NCI-H2227 (cell line): ENCODE measurements at regions not wholly inside any gene's neighbourhood (a gene's known extent, or its start where the extent isn't known, plus 50 kb on each side); places are given as distances from the start of the nearest gene placed in this dataset.

Source experiments
- DNase-seq: peaks from one replicate; lab custom pipeline; 2025; ENCODE audit not compliant: unreplicated experiment; lab: John Stamatoyannopoulos, UW

GRCh38 chr12:58521152-58521551 lies 399.2 kb downstream of the LRIG3 start:
- no peak for DNase-seq

- no peak for DNase-seq
These were observed 398.5 kb downstream of the LRIG3 start for GRCh38 chr12:58521796-58522195.

- DNase-seq, result no peak
These were observed 396.9 kb downstream of the LRIG3 start for GRCh38 chr12:58523360-58523759.

GRCh38 chr12:58528271-58528670 lies 392.0 kb downstream of the LRIG3 start:
- DNase-seq, result no peak

- DNase-seq, result no peak
These were observed 391.1 kb downstream of the LRIG3 start for GRCh38 chr12:58529114-58529665.

GRCh38 chr12:58529897-58530741 lies 390.2 kb downstream of the LRIG3 start:
- DNase-seq, result no peak

GRCh38 chr12:58530742-58531062 lies 389.6 kb downstream of the LRIG3 start:
- DNase-seq, result no peak

GRCh38 chr12:58532855-58533608 lies 387.3 kb downstream of the LRIG3 start:
- no peak for DNase-seq

- no peak for DNase-seq
These were observed 386.7 kb downstream of the LRIG3 start for GRCh38 chr12:58533652-58534051.

GRCh38 chr12:58537278-58537677 lies 383.0 kb downstream of the LRIG3 start:
- no peak for DNase-seq

GRCh38 chr12:58539295-58539694 lies 381.0 kb downstream of the LRIG3 start:
- no peak for DNase-seq

- DNase-seq, result no peak
These were observed 379.6 kb downstream of the LRIG3 start for GRCh38 chr12:58540480-58541299.

- DNase-seq, result no peak
These were observed 379.0 kb downstream of the LRIG3 start for GRCh38 chr12:58541300-58541690.

GRCh38 chr12:58544281-58544680 lies 376.0 kb downstream of the LRIG3 start:
- DNase-seq, result no peak

- DNase-seq, result no peak
These were observed 373.1 kb downstream of the LRIG3 start for GRCh38 chr12:58547217-58547616.

- no peak for DNase-seq
These were observed 371.5 kb downstream of the LRIG3 start for GRCh38 chr12:58548801-58549200.

- no peak for DNase-seq
These were observed 365.7 kb downstream of the LRIG3 start for GRCh38 chr12:58554522-58555157.

GRCh38 chr12:58557171-58557570 lies 363.1 kb downstream of the LRIG3 start:
- DNase-seq, result no peak

GRCh38 chr12:58557661-58558060 lies 362.6 kb downstream of the LRIG3 start:
- DNase-seq, result no peak

GRCh38 chr12:58563621-58564020 lies 356.7 kb downstream of the LRIG3 start:
- DNase-seq, result no peak

- no peak for DNase-seq
These were observed 355.6 kb downstream of the LRIG3 start for GRCh38 chr12:58564721-58565120.
